ENCODE measurements at regions not wholly inside any gene's neighbourhood (a gene's known extent, or its start where the extent isn't known, plus 50 kb on each side); places are given as distances from the start of the nearest gene placed in this dataset.

DNA sequence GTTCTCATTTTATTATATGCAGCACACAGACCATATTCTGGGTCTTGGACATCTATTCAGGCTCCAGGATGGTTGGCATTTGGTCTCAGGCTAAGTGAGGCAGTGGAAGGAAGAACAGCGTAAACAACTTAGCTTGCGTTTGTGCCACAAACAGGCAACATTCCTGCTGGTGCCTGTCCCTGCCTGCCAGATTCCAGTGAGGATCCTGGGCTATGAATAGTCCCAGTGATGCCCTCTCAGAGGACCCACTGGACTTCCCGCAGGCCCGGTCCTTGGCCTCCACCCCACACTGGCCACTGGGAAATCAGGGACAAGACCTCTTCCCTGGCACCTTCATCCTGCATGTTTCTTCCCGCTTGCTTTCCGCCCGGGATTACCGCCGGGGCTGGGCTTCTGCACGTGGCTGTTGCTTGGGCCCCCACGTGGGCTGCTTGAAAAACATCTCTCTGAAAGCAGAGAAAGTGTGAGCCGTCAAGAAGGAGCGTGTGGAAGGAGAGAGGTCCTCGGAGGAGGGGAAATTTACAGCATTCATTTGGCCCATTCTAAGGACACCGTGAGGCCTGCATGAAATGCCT lies 145.1 kb upstream of the WNT4 start:
- no peak for DNase-seq

DNA sequence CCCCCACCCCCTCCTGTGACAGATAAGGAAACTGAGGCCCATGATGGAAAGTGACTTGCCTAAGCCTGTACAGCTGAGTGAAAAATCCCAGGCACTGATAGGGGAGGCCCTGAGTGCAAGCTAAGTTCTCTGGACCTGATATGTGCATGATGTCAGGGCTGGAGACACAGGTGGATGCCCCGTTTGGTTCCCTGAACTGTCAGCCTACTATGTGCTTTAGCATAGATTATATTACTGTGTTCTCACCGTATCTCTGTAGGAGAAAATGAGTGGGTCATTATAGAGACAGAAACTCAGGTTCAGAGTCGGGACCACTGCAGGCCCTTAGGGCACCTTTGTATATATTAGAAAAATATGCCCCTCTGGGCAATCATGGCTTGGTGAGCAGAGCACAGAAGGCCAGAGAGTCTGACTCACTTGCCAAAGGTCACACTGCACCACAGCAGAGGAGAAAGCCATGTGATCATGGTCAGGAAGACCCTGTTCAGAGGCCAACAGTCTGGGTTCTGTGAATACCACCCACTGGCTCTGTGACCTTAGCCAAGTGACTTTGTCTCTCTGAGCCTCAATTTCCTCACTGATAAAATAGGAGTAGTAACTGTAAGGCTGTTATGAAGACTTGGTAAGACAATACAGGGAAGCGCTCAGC lies 145.8 kb upstream of the WNT4 start:
- no peak for DNase-seq

DNA sequence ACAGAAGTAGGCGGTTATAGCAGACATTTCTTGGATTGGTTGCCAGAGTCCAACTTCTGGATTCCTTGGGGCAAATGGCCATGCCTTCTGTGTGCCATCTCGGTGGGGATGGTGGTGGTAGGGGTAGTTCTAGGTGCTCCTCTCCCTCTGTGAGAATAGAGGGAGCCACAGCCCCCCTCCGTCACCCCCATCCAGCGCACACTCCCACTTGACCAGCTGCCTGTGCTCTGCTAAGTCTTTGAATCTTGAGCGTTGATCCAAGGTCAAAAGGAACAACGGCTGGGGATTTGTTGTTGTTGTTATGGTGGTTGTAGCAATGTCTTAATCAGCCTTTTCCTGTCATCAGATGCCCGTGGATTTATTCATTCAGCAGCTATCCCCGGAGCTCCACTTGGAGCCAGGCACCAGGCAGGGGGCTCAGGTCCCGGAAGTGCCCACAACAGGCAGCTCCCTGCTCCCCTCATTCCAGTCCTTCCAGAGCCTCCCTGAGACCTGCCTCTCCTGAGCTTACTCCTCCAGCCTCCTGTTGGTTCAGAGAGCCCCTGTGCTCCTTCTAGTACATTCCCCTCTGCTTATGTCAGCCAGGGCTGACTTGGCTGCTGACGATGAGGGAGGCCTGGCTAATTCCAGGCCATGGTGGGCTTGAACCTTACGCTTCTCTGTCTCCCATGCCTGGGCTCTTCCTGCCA lies 146.6 kb upstream of the WNT4 start:
- peak; percentile 17 for DNase-seq

DNA sequence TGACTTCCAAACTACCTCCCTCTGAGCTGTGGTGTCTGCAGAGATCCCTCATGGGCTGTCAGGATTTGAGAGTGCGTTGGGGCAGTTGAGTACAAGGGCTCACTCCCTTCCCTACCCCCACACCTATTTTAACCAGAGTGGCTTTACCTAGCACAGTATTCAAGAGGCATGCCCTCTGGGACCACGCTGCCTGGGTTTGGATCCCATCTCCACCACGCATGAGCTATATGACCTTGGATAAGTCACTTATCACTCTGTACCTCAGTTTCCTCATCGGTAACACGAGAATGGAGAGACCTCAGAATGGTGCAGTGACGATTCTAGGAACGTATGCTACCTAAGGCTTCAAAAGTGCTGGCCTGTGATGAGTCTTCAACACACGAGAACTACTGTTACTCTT lies 147.3 kb upstream of the WNT4 start:
- DNase-seq, result no peak

DNA sequence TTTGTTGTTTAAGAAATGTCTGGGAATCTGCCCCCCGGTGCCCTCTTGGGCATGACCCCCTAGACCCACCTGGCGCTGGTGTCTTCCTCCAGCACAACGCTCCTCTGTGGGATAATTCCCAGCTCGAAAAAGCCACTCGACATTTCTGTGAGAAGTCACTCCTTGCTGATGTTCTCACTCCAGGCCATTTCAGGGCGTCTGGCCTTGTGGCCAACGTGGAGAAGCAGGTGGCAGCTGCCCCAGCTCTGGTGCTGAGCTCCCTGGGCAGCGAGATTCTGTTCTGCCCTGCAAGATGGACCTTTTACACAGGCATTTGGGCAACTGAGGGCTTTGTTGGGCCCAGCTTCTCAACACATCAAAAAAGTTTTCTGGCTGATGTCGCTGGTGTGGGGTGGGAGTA lies 147.7 kb upstream of the WNT4 start:
- no peak for DNase-seq

DNA sequence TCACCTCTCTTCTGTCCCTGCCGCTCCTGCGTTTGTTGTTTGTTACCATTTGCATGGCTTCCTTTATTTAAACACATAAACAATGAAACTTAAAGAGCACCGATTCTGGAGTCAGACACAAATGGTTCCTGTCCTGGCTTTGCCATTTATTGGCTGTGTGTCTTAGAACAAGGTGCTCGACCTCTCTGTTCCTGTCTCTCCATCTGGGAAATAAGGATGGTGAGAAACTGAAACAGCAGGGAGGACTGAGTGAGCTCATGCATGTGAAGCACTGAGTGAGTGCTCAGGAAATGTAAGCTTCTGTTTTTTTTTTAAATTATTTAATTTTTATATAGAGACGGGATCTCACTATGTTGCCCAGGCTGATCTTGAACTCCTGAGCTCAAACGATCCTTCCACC lies 148.2 kb upstream of the WNT4 start:
- DNase-seq, result no peak

DNA sequence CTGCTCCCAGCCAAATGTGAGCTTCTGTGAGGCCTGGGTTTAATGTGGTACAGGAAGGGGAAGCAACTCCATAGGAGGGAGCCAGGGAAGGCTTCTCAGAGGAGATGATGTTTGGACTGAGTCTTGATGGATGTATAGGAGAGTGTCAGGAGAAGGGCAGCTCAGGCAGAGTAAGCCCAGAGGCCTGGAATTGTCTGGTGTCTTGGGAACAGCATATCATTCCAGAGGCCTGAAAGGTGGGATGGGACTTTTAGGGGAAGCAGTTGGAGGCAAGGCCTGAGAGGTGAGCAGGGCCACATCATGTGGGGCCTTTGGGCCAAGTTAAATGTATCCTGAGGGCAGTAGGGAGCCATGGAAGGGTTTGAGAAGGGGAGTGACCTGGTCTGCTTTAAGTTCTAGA lies 148.6 kb upstream of the WNT4 start:
- no peak for DNase-seq

DNA sequence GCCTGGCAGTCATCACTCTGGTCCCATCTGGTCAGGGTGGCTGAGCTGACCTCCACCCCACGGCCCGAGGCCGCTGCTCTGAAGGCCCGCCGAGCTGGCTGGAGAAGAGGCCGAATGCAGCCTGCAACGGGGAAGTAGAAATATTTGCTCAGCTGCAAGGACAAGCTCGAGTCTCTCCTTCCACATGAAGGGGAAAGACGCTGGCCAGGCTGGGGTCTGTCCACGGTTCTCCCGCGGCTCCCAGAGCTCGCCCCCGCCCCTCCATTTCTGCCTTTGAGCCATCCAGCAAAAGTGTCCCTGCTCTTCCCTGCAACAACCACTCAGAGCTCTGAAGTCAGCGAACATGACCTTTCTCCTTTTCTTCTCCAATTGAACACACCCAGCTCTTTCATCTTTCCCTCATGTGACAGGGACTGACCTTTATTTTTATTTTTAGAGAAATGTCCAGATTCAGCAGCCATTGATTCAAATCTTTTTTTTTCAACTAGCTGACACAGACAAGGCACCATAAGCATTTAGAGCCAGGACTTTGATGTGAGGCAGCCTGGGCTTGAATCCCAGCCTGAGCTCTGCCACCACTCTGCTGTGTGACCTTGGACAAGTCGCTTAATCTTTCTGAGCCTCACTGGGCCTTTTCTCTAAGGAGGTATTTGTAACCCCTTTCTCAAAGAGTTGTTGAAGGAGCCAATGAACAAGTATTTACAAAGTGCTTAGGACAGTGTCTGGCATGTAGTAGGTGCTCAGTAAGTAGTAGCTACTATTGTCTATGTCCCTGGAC lies 149.3 kb upstream of the WNT4 start:
- no peak for DNase-seq

DNA sequence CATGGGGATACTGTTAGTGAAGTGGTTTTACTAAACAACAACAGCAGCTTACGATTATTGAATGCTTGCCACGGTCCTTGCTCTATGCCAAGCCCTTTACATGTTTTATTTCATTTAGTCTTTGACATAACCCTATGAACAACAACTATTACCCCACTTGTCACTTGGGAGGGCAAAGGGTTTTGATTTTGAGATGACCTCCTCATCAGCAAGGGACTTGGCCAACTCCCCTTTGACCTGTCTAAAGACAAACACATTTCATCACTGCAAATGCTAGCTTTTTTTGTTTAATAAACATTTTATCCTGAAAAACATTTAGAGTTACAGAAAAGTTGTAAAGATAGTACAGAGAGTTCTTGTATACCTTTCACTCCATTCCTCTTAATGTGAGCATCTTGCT lies 152.5 kb upstream of the WNT4 start:
- no peak for DNase-seq

DNA sequence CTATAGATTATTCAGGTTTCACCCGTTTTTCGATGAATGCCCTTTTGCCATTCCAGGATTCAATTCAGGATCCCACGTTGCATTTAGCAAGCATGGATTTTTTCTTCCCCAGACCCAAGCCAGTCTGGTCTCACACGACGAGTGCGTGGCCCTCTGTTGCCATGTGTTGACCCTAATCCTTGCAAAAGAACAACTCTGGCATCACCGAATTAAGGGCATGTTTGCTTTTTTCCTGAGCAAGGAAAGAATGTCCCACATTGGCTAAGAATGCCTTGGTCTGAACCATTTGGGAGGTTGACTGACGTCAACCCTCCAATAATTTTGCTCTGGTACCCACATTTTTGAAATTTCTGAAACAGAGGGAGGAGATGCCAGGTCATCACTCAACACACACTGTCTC lies 153.0 kb upstream of the WNT4 start:
- DNase-seq, result no peak

DNA sequence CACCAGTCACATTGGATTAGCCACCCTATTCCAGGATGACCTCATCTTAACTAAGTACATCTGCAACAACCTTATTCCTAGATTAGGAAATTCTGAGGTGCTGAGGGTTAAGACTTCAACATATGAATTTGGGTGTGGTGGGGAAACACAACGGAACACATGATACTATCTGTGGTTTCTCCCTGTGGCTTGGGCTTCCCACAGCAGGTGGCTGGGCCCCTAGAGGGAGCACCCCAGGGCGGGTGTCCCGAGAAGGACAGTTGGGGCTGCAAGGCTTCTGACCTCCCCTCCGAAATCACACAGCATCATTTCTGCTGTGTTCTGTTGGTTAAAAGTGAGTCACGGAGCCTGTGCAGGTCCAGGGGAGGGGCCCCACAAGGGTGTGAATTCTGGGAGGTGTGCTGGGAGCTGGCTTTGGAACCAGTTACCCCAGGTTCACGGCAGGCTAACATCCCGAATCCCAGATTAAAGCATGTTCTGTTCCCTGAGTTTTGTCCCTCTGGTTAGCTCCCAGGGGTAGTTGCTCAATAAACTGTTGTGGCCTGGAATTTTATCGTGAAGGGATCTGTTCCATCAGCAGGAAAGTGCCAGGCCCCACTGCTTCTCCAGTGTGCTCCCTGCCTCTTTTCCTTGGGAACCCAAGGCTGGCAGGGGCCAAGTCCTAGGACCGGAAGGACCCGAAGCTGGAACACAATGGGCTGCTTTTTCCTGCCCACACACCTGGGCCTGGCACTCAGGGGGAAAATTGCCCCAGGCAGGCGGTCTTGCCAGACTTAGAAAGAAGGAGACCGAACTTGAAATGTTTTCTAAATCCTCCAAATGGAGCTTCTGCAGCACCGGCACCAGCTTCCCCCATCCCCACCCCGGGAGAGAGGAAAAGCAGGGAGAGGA lies 154.0 kb upstream of the WNT4 start:
- DNase-seq, result no peak

DNA sequence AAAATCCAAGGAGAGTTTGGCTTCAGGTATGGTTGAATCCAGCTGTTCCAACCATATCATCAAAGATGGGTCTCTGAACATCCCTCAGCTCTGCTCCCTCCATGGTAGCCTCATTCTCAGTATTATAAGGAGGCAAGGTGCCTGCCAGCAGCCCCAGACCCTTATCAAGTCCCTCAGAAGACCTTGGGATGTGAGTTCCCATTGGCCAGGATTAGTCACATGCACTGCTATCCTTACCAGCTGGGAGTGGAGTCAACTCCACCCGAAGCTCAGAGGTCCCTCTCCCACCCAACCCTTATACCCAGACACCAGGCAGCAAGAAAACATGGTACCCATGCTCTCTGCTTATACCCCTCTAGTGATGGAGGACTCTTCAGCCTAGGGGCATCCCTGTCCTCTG lies 153.7 kb upstream of the ZBTB40 start:
- no peak for DNase-seq

DNA sequence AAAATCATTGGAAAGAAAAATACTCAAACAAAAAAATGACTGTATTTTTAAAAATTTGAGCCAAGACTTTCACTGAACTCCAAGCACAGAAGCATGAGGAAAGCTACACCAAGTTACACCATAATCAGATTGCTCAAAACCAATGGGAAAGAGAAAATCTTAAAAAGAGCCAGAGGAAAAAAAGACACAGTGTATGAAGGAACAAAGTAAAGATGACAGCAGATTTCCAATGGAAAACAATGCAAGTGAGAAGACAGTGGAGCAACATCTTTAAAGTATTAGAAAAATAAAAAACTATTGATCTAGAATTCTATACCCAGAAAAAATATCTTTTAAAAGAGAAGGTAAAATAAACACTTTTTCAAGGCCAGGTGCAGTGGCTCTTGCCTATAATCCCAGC lies 147.8 kb upstream of the ZBTB40 start:
- no peak for DNase-seq

DNA sequence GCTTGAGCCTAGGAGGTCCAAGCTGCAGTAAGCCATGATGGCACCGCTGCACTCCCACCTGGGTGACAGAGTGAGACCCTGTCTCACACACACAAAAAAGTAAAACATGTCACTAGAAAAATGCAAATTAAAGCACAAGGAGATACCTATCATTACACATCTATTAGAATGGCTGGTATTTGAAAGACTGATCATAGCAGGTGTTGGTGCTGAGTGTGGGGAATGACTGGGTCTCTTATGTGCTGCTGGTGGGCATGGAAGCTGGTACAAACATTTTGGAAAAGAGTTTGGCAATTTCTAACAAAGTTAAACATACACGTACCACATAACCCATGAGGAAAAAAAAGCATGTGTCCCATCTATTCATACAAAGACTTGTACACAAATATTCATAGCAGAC lies 142.1 kb upstream of the ZBTB40 start:
- DNase-seq, result no peak

DNA sequence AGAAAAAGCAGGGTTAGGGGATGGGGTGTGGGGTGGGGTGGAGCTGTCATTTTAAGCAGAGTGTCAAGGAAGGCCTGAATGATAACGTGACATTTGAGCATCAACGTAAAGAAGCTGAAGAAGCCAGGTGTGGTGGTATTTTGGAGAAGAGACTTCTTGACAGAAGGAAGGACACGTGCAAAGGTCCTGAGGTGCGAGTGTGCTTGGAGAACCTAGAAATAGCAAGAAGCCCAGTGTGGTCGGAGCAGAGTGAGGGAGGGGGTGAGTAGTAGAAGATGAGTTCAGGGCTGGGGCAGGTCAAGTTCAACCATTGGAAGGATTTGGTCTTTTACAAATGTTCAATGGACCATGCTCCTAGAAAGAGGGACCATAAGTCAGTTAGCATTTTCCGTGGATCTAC lies 140.2 kb upstream of the ZBTB40 start:
- no peak for DNase-seq

DNA sequence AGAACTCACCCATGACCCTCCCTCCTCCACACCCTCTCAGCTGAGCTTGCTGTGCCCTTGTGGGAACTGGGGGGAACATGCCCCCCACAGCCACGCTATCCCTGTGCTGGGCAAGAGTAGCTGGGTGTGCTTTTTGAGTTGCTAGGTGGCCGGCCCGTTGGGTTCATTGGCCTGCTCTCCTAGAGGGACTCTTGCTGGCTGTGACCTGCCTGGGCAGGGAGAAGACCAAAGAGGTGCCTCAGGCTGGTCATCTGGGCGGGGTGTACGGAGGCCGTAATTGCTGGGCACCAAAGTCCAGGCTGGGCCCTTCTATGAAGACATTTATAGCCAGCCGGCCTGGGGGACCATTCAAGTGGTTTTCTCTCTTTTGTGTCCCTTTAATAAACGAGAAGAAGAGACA lies 138.3 kb upstream of the ZBTB40 start:
- no peak for DNase-seq

DNA sequence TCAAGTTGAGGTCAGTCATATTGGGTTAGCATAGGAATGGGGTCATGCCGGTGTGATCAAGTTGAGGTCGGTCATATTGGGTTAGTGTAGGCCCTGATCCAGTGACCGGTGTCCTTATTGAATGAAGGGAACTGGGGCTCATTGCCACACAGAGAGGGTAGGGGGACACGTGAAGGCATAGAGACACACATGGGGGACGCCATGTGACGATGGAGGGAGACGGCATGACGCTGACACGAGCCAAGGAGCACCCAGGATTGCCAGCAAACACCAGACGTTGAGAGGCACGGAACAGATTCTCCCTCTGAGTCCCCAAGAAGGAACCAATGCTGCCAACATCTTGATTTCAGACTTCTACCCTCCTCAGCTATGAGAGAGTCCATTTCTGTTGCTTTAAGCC lies 136.9 kb upstream of the ZBTB40 start:
- DNase-seq, result no peak

DNA sequence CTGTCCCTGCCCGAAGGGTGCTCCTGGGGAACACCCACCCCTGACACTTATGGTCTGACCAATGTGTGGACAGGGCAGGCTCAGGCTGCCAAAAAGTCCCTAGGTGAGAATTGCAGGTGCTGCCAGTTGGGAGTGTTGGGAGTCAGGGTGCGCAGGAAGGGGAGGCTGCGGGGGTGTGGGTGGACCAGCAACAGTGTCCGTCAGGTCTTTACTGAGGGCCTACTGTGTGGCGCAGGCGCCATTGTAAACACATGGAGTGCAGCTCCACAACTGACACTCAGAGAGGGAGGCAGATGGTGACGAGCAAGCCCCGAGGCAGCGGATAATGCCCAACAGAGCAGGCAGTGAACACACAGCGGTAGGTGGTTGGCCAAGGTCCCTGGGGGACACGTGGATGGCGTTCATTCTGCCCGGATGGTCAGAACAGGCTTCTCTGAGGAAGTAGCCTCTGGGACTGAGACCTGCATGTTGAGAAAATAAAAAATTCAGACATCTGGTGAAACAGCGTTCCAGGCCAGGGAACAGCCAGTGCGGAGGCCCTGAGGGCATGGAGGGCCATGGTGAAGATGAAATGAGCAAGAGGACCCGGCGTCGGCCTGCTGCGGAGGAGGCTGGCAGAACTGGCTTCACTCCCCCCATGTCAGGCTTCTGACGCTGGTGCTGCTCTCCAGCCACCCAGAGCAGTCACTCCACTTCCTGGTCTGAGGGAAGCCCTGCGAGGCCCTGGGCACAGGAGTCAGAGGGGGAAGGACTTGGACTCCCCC lies 136.2 kb upstream of the ZBTB40 start:
- no peak for DNase-seq

DNA sequence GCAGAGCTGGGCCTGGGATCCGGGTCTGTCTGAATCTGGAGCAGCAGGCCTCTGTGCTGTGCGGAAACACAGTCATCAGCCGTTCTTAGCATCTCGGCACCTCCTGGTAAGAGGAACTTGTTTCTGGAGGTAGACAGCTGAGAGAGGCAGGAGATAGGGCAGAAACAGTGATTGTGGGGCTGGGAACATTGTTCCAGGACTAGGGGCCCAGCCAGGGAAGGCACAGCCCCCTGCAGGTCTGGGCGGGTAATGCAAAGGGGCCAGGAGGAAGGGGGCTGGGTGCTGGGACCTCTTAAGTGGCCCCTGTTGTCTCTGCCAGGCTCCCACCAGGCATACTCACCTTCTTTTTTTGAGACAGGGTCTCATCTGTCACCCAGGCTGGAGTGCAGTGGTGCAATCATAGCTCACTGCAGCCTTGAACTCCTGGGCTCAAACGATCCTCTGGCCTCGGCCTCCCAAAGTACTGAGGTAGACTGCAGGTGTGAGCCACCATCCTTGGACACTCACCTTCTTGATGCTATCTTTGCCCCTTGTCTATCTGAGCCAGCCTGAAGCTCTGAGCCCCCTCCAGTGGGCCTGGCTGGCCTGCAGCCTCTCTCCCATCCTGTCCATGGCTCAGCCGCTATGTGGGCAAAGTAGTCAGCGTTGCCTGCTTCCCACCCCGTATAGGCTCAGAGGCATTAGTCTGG lies 134.3 kb upstream of the ZBTB40 start:
- no peak for DNase-seq

DNA sequence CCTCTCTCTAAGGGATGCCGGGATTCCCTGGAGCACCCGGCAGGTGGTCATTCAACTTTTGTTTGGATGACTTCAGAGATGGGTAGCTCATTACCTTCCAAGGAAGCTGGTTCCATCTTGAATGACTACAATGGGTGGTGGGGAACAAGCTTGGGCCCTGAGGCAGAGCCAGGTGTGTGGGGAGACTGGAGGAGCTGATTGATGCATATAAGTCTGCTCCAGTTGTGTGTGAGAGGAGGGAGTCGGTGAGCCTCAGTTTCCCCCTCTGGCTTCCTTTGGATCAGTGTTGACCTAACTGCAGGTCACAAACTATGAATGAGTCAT lies 133.8 kb upstream of the ZBTB40 start:
- no peak for DNase-seq

DNA sequence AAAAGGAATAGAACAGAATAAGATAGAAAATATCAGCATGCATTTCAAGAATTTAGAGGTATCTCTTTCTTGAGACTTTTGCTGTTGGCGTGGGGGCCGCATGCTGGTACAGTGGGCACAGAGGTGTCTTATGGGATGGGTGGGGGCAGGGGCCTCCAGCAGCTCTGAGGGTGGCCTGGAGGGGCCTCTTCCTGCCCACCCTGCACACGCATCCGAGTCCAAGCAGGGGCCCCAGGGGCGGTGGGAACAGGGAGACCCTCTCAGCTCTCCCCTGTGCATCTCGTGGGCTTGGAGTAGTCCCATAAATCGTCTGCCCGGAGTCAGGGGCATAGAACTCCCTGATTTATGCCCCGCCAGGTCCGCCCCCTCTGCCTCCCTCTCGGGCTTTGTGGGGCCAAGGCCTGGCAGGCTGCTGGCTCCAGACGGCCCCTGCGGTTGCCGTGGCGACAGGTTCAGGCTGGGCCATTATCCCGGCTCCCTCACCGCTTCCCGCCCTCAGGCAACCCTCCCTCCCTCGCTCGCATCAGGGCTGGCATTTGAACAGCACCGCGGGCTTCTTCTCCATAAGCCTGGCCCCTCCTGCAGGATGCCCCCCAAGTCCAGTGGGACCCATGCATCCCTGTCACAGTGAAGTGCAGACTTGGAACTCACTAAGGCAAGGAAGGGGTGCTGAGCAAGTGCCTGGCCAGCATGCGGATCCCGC lies 133.2 kb upstream of the ZBTB40 start:
- no peak for DNase-seq
